ENCODE measurements at regions not wholly inside any gene's neighbourhood (a gene's known extent, or its start where the extent isn't known, plus 50 kb on each side); places are given as distances from the start of the nearest gene placed in this dataset.

- Histone ChIP-seq H3K4me3 (ENCODE audit: low read depth, low read length) (no peak overlapping the region), H3K4me1 (ENCODE audit: control insufficient read depth, insufficient read depth, low read length) (no peaks in the 10 kb centered on the region), H3K36me3 (ENCODE audit: control insufficient read depth, insufficient read depth, low read length) (no peaks in the 10 kb centered on the region), H3K27ac (ENCODE audit: low read depth, low read length) (no peak overlapping the region), H3K9me3 (ENCODE audit: control insufficient read depth, insufficient read depth, low read depth, low read length) (no peaks in the 10 kb centered on the region), H3K9ac (ENCODE audit: low read length) (no peak overlapping the region), H3K27me3 (ENCODE audit: control insufficient read depth, insufficient read depth, low read length) (no peaks in the 10 kb centered on the region)
Measured at GRCh38 chr5:104941030-104941645, 1378.5 kb upstream of the NUDT12 start.

GRCh38 chr5:104937598-104937997 is 1375.0 kb upstream of the NUDT12 start:
- Histone ChIP-seq H3K4me3 (ENCODE audit: low read depth, low read length) (no peak overlapping the region), H3K4me1 (ENCODE audit: control insufficient read depth, insufficient read depth, low read length) (no peaks in the 10 kb centered on the region), H3K9ac (ENCODE audit: low read length) (no peak overlapping the region), H3K9me3 (ENCODE audit: control insufficient read depth, insufficient read depth, low read depth, low read length) (no peaks in the 10 kb centered on the region), H3K27me3 (ENCODE audit: control insufficient read depth, insufficient read depth, low read length) (no peaks in the 10 kb centered on the region), H3K36me3 (ENCODE audit: control insufficient read depth, insufficient read depth, low read length) (no peaks in the 10 kb centered on the region), H3K27ac (ENCODE audit: low read depth, low read length) (no peak overlapping the region)

- Histone ChIP-seq H3K4me1 (ENCODE audit: control insufficient read depth, insufficient read depth, low read length) (no peaks in the 10 kb centered on the region), H3K27me3 (ENCODE audit: control insufficient read depth, insufficient read depth, low read length) (no peaks in the 10 kb centered on the region), H3K9ac (ENCODE audit: low read length) (no peak overlapping the region), H3K36me3 (ENCODE audit: control insufficient read depth, insufficient read depth, low read length) (no peaks in the 10 kb centered on the region), H3K9me3 (ENCODE audit: control insufficient read depth, insufficient read depth, low read depth, low read length) (no peaks in the 10 kb centered on the region), H3K4me3 (ENCODE audit: low read depth, low read length) (no peak overlapping the region), H3K27ac (ENCODE audit: low read depth, low read length) (no peak overlapping the region)
Measured at GRCh38 chr5:104932431-104932830, 1369.8 kb upstream of the NUDT12 start.

GRCh38 chr5:104928906-104929520 is 1366.4 kb upstream of the NUDT12 start:
- no peak overlapping the region for H3K27ac ChIP-seq (ENCODE audit: low read depth, low read length)
- no peaks in the 10 kb centered on the region for H3K4me1 ChIP-seq (ENCODE audit: control insufficient read depth, insufficient read depth, low read length)
- no peak overlapping the region for H3K9ac ChIP-seq (ENCODE audit: low read length)
- H3K27me3 ChIP-seq (ENCODE audit: control insufficient read depth, insufficient read depth, low read length): no peaks in the 10 kb centered on the region
- H3K36me3 ChIP-seq (ENCODE audit: control insufficient read depth, insufficient read depth, low read length): no peaks in the 10 kb centered on the region
- no peak overlapping the region for H3K4me3 ChIP-seq (ENCODE audit: low read depth, low read length)
- no peaks in the 10 kb centered on the region for H3K9me3 ChIP-seq (ENCODE audit: control insufficient read depth, insufficient read depth, low read depth, low read length)

- Histone ChIP-seq H3K4me1 (ENCODE audit: control insufficient read depth, insufficient read depth, low read length) (0 out of 2 replicates have a peak, but pooled peaks cover 9% of the 10 kb centered on the region), H3K36me3 (ENCODE audit: control insufficient read depth, insufficient read depth, low read length) (no peaks in the 10 kb centered on the region), H3K9me3 (ENCODE audit: control insufficient read depth, insufficient read depth, low read depth, low read length) (no peaks in the 10 kb centered on the region), H3K4me3 (ENCODE audit: low read depth, low read length) (no peak overlapping the region), H3K27ac (ENCODE audit: low read depth, low read length) (no peak overlapping the region), H3K9ac (ENCODE audit: low read length) (no peak overlapping the region), H3K27me3 (ENCODE audit: control insufficient read depth, insufficient read depth, low read length) (no peaks in the 10 kb centered on the region)
Measured at GRCh38 chr5:104915226-104915625, 1352.6 kb upstream of the NUDT12 start.

GRCh38 chr5:104914536-104915070 is 1352.0 kb upstream of the NUDT12 start:
- no peaks in the 10 kb centered on the region for H3K27me3 ChIP-seq (ENCODE audit: control insufficient read depth, insufficient read depth, low read length)
- no peaks in the 10 kb centered on the region for H3K9me3 ChIP-seq (ENCODE audit: control insufficient read depth, insufficient read depth, low read depth, low read length)
- H3K27ac ChIP-seq (ENCODE audit: low read depth, low read length): no peak overlapping the region
- no peak overlapping the region for H3K4me3 ChIP-seq (ENCODE audit: low read depth, low read length)
- no peaks in the 10 kb centered on the region for H3K36me3 ChIP-seq (ENCODE audit: control insufficient read depth, insufficient read depth, low read length)
- 0 out of 2 replicates have a peak, but pooled peaks cover 9% of the 10 kb centered on the region for H3K4me1 ChIP-seq (ENCODE audit: control insufficient read depth, insufficient read depth, low read length)
- H3K9ac ChIP-seq (ENCODE audit: low read length): no peak overlapping the region

GRCh38 chr5:104913841-104914281 is 1351.3 kb upstream of the NUDT12 start:
- Histone ChIP-seq H3K36me3 (ENCODE audit: control insufficient read depth, insufficient read depth, low read length) (no peaks in the 10 kb centered on the region), H3K4me1 (ENCODE audit: control insufficient read depth, insufficient read depth, low read length) (0 out of 2 replicates have a peak, but pooled peaks cover 9% of the 10 kb centered on the region), H3K27ac (ENCODE audit: low read depth, low read length) (no peak overlapping the region), H3K9me3 (ENCODE audit: control insufficient read depth, insufficient read depth, low read depth, low read length) (no peaks in the 10 kb centered on the region), H3K4me3 (ENCODE audit: low read depth, low read length) (no peak overlapping the region), H3K27me3 (ENCODE audit: control insufficient read depth, insufficient read depth, low read length) (no peaks in the 10 kb centered on the region), H3K9ac (ENCODE audit: low read length) (no peak overlapping the region)

- H3K27ac ChIP-seq (ENCODE audit: low read depth, low read length): no peak overlapping the region
- no peaks in the 10 kb centered on the region for H3K27me3 ChIP-seq (ENCODE audit: control insufficient read depth, insufficient read depth, low read length)
- no peak overlapping the region for H3K9ac ChIP-seq (ENCODE audit: low read length)
- no peaks in the 10 kb centered on the region for H3K9me3 ChIP-seq (ENCODE audit: control insufficient read depth, insufficient read depth, low read depth, low read length)
- H3K4me3 ChIP-seq (ENCODE audit: low read depth, low read length): no peak overlapping the region
- no peaks in the 10 kb centered on the region for H3K36me3 ChIP-seq (ENCODE audit: control insufficient read depth, insufficient read depth, low read length)
- 0 out of 2 replicates have a peak, but pooled peaks cover 9% of the 10 kb centered on the region for H3K4me1 ChIP-seq (ENCODE audit: control insufficient read depth, insufficient read depth, low read length)
Measured at GRCh38 chr5:104909803-104910202, 1347.2 kb upstream of the NUDT12 start.

- H3K27me3 ChIP-seq (ENCODE audit: control insufficient read depth, insufficient read depth, low read length): no peaks in the 10 kb centered on the region
- H3K9me3 ChIP-seq (ENCODE audit: control insufficient read depth, insufficient read depth, low read depth, low read length): no peaks in the 10 kb centered on the region
- no peak overlapping the region for H3K27ac ChIP-seq (ENCODE audit: low read depth, low read length)
- H3K4me1 ChIP-seq (ENCODE audit: control insufficient read depth, insufficient read depth, low read length): no peaks in the 10 kb centered on the region
- H3K36me3 ChIP-seq (ENCODE audit: control insufficient read depth, insufficient read depth, low read length): no peaks in the 10 kb centered on the region
- no peak overlapping the region for H3K9ac ChIP-seq (ENCODE audit: low read length)
- no peak overlapping the region for H3K4me3 ChIP-seq (ENCODE audit: low read depth, low read length)
Measured at GRCh38 chr5:104904561-104904960, 1342.0 kb upstream of the NUDT12 start.

GRCh38 chr5:104903941-104904340 is 1341.4 kb upstream of the NUDT12 start:
- Histone ChIP-seq H3K27ac (ENCODE audit: low read depth, low read length) (no peak overlapping the region), H3K4me1 (ENCODE audit: control insufficient read depth, insufficient read depth, low read length) (no peaks in the 10 kb centered on the region), H3K9ac (ENCODE audit: low read length) (no peak overlapping the region), H3K9me3 (ENCODE audit: control insufficient read depth, insufficient read depth, low read depth, low read length) (no peaks in the 10 kb centered on the region), H3K27me3 (ENCODE audit: control insufficient read depth, insufficient read depth, low read length) (no peaks in the 10 kb centered on the region), H3K4me3 (ENCODE audit: low read depth, low read length) (no peak overlapping the region), H3K36me3 (ENCODE audit: control insufficient read depth, insufficient read depth, low read length) (no peaks in the 10 kb centered on the region)

GRCh38 chr5:104891596-104891995 is 1329.0 kb upstream of the NUDT12 start:
- Histone ChIP-seq H3K9me3 (ENCODE audit: control insufficient read depth, insufficient read depth, low read depth, low read length) (no peaks in the 10 kb centered on the region), H3K9ac (ENCODE audit: low read length) (no peak overlapping the region), H3K36me3 (ENCODE audit: control insufficient read depth, insufficient read depth, low read length) (no peaks in the 10 kb centered on the region), H3K27me3 (ENCODE audit: control insufficient read depth, insufficient read depth, low read length) (no peaks in the 10 kb centered on the region), H3K27ac (ENCODE audit: low read depth, low read length) (no peak overlapping the region), H3K4me3 (ENCODE audit: low read depth, low read length) (no peak overlapping the region), H3K4me1 (ENCODE audit: control insufficient read depth, insufficient read depth, low read length) (no peaks in the 10 kb centered on the region)

All from HUES6 (cell line).